ENCODE measurements at regions not wholly inside any gene's neighbourhood (a gene's known extent, or its start where the extent isn't known, plus 50 kb on each side); places are given as distances from the start of the nearest gene placed in this dataset.
A peak's percentile ranks its signal among the peaks of the same experiment; 100 is the strongest.

DNA sequence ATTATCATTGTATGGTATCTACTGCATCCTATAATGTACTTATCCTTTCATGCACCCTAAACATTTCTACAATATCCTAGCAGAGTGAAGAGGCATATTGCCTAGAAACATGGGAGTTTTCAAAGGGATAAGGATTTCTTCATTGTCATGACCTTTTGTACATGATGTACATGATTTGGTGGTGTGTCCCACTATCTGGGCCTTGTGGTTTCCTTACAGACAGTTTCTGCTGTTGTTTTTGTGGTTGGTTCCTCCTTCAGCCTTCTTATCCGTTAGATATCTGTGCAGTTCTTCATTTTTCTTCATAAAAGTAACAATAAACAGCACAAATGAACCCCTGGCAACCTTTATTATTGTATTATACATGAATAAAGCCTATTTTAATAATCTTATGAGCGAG is 70.4 kb upstream of the BACH1 start:
- H3K9me3 Mint-ChIP-seq, result peaks cover 11% of the 10 kb centered on the region
- TF ChIP-seq, protein P1, sequence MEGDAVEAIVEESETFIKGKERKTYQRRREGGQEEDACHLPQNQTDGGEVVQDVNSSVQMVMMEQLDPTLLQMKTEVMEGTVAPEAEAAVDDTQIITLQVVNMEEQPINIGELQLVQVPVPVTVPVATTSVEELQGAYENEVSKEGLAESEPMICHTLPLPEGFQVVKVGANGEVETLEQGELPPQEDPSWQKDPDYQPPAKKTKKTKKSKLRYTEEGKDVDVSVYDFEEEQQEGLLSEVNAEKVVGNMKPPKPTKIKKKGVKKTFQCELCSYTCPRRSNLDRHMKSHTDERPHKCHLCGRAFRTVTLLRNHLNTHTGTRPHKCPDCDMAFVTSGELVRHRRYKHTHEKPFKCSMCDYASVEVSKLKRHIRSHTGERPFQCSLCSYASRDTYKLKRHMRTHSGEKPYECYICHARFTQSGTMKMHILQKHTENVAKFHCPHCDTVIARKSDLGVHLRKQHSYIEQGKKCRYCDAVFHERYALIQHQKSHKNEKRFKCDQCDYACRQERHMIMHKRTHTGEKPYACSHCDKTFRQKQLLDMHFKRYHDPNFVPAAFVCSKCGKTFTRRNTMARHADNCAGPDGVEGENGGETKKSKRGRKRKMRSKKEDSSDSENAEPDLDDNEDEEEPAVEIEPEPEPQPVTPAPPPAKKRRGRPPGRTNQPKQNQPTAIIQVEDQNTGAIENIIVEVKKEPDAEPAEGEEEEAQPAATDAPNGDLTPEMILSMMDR (IDR thresholded peaks at IDR 0.05; ENCODE audit: unreplicated experiment), result no peak
- no peaks in the 10 kb centered on the region for H3K27me3 Mint-ChIP-seq (ENCODE audit: low read depth)
- no peak overlapping the region for H3K27ac Mint-ChIP-seq
- no peak overlapping the region for H3K4me3 Mint-ChIP-seq
- no peaks in the 10 kb centered on the region for H3K36me3 Mint-ChIP-seq
- H3K4me1 Mint-ChIP-seq, result peaks cover 6% of the 10 kb centered on the region
- DNase-seq (ENCODE audit: low spot score in 2 of 2, unreplicated experiment in 2 of 2), result no peak

GRCh38 chr21:29230551-29231261 is 68.0 kb upstream of the BACH1 start:
- no peaks in the 10 kb centered on the region for H3K27me3 Mint-ChIP-seq (ENCODE audit: low read depth)
- H3K4me1 Mint-ChIP-seq, result peaks cover 6% of the 10 kb centered on the region
- H3K4me3 Mint-ChIP-seq, result no peak overlapping the region
- no peaks in the 10 kb centered on the region for H3K36me3 Mint-ChIP-seq
- H3K27ac Mint-ChIP-seq, result no peak overlapping the region
- no peak for DNase-seq (ENCODE audit: low spot score in 2 of 2, unreplicated experiment in 2 of 2)
- TF ChIP-seq, protein P1 (IDR thresholded peaks at IDR 0.05; ENCODE audit: unreplicated experiment), result no peak
- H3K9me3 Mint-ChIP-seq, result peaks cover 6% of the 10 kb centered on the region

DNA sequence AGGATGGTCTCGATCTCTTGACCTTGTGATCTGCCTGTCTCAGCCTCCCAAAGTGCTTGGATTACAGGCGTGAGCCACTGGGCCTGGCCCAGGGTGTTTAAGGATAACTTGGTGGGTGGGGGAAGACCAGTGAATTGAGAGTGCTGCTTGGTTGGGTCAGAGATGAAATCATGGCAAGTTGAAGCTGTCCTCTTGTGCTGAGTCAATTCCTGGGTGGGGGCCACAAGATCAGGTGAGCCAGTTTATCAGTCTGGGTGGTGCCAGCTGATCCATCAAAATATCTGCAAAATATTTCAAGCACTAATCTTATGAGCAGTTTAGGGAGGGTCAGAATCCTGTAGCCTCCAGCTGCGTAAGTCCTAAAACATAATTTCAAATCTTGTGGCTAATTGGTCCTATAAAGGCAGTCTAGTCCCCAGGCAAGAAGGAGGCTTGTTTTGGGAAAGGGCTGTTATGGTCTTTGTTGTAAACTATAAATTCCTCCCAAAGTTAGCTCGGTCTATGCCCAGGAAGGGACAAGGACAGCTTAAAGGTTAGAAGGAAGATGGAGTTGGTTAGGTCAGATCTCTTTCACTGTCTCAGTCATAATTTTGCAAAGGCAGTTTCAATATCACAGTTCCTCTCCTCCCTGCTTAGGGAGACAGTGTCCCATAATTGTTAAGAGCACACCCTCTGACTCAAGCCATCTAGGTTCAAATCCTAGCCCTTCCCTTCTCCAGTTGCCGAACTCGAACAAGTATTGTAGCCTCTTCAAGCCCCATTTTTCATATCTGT is 66.8 kb upstream of the BACH1 start:
- H3K27me3 Mint-ChIP-seq (ENCODE audit: low read depth), result no peaks in the 10 kb centered on the region
- peaks cover 9% of the 10 kb centered on the region for H3K4me1 Mint-ChIP-seq
- no peak for DNase-seq (ENCODE audit: low spot score in 2 of 2, unreplicated experiment in 2 of 2)
- H3K27ac Mint-ChIP-seq, result no peak overlapping the region
- TF ChIP-seq, protein P1 (IDR thresholded peaks at IDR 0.05; ENCODE audit: unreplicated experiment), result no peak
- no peaks in the 10 kb centered on the region for H3K36me3 Mint-ChIP-seq
- no peaks in the 10 kb centered on the region for H3K9me3 Mint-ChIP-seq
- H3K4me3 Mint-ChIP-seq, result no peak overlapping the region

- DNase-seq (ENCODE audit: low spot score in 2 of 2, unreplicated experiment in 2 of 2), result no peak
- no peak overlapping the region for H3K27ac Mint-ChIP-seq
- H3K27me3 Mint-ChIP-seq (ENCODE audit: low read depth), result no peaks in the 10 kb centered on the region
- H3K4me3 Mint-ChIP-seq, result no peak overlapping the region
- TF ChIP-seq, protein P1 (IDR thresholded peaks at IDR 0.05; ENCODE audit: unreplicated experiment), result no peak
- no peaks in the 10 kb centered on the region for H3K9me3 Mint-ChIP-seq
- peaks cover 9% of the 10 kb centered on the region for H3K4me1 Mint-ChIP-seq
- no peaks in the 10 kb centered on the region for H3K36me3 Mint-ChIP-seq
These were observed 66.0 kb upstream of the BACH1 start for GRCh38 chr21:29232530-29233255.

DNA sequence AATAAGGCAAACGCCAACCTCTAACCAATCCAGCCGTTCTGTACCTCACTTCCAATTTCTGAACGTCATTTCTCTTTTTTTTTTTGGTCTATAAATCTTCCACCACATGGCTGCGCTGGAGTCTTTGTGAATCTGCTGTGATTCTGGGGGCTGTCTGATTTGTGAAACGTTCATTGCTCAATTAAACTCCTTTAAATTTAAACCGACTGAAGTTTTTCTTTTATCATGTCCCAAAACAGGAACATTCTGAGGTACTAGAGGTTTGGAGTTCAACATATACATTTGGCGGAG is 65.5 kb upstream of the BACH1 start:
- no peak overlapping the region for H3K4me3 Mint-ChIP-seq
- peaks cover 10% of the 10 kb centered on the region for H3K4me1 Mint-ChIP-seq
- TF ChIP-seq, protein P1 (IDR thresholded peaks at IDR 0.05; ENCODE audit: unreplicated experiment), result no peak
- no peaks in the 10 kb centered on the region for H3K36me3 Mint-ChIP-seq
- peak overlapping the region; percentile 14 for H3K27ac Mint-ChIP-seq
- no peaks in the 10 kb centered on the region for H3K27me3 Mint-ChIP-seq (ENCODE audit: low read depth)
- no peak for DNase-seq (ENCODE audit: low spot score in 2 of 2, unreplicated experiment in 2 of 2)
- no peaks in the 10 kb centered on the region for H3K9me3 Mint-ChIP-seq

All from mesothelial cell of epicardium (in vitro differentiated cells).